Right hindlimb (tissue), 1 donor: ENCODE measurements at regions not wholly inside any gene's neighbourhood (a gene's known extent, or its start where the extent isn't known, plus 50 kb on each side); places are given as distances from the start of the nearest gene placed in this dataset.

Source experiments
- DNase-seq: peaks from one replicate; pipeline ENCODE4 v3.0.0-alpha.2; 2018

DNA sequence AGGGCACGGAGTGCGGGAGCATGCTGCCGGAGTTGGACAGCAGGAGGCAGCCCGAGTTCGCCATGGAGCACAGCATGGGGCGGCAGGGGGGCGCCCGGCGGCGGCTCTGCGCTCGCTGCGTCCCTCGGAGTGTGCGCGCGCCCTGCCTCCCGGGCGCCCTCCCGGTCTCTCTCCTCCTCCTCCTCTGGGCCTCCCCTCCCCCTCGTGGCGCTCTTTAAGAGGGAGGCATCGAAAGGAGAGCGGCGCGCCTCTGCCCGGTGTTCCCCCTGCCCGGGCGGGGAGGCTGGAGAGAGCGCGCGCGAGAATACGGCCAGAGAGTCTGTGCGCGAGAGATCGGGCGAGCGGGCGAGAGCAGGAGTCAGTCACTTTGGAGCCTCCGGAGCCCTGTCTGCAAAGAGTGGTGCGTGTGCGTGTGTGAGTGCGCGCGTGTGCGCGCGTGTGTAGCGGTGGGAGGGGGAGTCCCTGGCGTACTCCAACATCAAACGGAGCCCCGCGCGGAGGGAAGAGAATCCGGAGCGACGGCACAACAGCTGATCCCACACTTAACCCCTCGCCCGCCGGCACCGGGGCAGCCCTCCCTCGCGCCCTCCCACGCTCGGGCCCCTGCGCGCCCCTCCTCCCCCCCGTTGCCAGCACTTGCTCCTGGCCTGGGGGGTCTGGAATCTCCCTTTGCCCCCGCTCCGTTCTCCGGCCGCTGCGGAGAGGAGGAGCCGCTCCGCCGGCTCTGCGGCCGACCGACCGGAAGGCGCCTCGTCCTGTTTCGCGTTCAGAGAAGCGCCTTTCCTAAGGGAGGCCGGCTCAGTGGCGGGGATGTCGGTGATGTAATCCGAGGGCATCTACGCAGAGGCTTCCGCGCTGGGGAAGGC, 108.9 kb downstream of the ENGASE start:
- DNase-seq = no peak

DNA sequence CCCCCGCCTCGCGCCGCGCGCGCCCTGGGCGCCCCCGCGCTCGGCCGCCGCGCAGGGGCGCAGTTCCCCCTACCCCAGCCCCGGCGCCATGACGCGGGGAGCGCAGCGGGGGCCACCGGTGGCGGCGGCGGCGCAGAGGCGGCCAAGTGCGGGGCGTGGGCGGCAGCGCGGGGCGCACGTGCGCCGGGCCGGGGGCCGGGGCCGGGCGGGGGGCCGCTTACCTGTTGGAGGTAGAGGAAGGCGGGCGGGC, 108.3 kb downstream of the ENGASE start:
- DNase-seq = no peak

DNA sequence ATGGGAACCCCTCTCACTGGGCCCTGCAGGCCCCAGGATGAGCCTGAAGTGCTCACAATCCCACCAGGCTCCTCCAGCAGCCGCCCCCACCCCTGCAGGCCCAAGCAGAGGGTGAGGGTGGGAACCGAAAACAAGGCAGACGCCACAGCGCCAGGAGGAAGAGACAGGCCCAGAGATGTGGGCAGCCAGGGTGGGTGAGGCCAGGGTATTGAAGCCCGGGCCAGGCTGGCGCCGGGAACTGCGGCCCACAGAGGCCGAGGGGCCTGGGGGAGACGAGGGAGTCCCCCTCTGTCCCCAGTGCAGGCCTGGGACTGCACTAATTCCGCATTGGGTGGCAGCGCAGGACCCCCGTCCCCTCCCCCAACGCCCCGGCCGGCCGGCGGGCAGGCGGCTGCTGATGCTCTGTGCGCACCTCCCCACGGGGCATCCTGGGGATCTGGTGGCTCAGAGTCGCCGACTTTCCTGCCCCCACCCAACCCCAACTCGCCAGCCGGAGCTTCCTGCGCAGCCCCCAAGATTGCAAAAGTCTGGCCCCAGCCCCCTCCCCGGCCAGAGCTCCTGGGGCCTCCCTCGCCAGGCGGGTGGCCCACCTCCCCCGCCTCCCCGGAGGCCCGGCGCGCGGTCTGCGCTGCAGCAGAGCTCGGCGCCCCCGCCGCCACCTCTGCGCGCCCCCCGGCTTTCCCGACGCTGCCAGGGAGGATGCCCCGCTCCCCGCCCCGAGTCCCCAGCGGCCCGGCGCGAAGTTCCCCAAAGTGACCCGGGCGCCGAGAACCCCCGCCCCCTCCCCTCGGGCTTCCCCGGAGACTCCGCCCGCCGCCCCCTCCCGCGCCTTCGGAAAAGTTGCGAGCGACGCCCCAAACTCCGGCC, 107.8 kb downstream of the ENGASE start:
- no peak for DNase-seq

DNA sequence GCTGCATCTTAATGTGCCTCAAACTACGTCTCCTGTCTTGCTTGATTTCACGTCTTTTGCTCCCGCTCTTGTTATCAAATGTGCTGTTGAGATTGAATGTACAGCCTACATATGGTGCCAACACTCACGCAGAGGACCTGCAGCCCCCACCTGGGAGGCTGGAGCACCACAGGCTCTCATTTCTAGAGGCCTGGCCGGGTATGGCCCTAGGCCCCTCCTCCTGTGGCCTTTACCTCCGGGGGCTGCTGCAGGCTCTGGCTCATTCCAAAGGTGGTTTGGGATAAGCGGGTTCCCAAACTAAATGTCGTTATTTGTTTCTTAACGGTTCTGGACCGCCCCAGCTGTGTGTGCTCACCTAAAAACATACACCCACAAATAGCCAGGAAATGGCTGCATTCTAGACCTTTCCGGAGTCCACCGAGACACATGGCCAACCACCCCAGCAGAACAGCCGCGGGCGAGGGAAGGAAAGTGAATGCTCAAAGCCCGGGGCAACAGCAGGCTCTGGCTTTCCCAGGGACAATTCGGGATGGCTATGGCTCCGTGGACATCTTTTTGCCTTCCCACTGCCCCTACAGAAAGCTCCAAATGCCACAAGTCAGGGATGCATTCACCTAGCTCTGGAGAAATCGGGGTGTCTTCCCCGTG, 105.9 kb downstream of the ENGASE start:
- DNase-seq = no peak

DNA sequence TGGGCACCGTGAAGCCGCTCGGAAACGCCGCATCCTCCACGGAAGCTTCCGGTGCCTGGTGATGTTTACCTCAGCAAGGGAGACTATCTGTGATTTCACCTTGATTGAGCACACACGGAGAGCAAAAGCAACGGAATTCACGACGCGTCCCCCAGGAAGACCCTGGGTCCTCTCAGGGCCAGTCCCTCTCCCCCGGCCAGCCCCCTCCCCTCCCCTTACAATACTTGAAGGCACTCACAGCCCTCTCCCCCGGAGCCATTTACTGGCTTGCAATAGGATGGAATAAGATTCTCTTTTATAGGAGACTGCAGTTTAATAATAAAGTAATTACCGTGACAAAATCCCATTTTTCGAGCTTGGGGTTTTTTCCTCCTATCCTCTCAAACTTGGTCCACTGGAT, 104.7 kb downstream of the ENGASE start:
- no peak for DNase-seq

DNA sequence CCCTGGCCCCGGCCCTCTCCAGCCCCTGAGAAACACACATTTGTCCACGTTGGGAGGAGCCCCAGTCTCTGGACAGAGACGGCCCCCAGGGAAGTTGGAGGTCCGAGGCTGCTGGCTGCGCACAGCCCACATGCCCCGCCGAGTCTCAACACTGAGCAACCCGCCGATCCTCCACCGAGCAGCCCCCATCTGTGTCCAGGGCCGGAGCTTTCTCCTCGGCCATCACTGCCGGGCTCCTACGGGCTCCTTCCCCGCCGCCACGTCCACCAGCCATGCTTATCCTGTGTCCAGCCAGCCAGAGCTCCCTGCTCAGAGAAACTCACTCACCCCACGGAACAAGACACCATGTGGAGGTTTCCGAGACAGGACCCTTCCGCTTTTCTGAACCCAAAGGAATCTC, 103.3 kb downstream of the ENGASE start:
- no peak for DNase-seq

DNA sequence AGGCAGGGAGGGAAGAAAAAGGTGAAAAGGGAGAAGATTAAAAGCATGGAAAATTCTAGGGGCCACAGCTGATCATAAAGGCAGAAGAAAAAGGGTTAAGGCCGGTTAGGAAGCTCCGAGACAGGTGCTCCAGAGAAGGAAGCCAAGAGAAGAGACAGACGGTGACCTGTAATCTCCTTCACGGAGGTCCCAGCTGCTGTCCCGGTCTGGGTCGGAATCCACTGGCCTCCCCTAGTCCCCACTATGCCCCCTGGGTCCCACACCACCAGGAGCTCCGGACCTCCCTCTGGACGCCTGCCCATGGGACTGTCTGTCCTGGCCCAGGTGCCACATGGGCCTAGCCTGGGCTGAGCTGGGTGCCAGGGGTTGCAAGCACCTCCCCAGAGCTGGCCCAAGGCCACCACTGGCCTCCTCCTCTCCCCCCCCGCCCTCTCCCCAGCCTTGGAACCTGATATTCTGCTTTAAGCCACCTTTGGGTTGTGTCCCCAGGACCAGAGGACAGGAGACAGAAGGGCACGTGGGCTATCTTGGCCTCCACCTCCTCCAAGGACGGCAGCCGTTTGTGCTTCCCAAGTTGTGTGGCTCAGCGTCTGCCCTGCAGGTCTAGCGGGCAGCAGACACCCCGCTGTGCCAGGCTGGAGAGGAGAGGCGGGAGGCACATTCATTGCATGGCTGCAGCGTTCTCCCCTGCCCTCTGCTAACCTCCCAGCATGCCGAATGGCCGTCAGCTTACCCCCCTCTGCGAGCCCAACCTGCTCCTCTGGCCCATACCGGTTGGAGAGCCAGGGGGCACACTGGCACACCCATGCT, 102.4 kb downstream of the ENGASE start:
- DNase-seq = no peak

DNA sequence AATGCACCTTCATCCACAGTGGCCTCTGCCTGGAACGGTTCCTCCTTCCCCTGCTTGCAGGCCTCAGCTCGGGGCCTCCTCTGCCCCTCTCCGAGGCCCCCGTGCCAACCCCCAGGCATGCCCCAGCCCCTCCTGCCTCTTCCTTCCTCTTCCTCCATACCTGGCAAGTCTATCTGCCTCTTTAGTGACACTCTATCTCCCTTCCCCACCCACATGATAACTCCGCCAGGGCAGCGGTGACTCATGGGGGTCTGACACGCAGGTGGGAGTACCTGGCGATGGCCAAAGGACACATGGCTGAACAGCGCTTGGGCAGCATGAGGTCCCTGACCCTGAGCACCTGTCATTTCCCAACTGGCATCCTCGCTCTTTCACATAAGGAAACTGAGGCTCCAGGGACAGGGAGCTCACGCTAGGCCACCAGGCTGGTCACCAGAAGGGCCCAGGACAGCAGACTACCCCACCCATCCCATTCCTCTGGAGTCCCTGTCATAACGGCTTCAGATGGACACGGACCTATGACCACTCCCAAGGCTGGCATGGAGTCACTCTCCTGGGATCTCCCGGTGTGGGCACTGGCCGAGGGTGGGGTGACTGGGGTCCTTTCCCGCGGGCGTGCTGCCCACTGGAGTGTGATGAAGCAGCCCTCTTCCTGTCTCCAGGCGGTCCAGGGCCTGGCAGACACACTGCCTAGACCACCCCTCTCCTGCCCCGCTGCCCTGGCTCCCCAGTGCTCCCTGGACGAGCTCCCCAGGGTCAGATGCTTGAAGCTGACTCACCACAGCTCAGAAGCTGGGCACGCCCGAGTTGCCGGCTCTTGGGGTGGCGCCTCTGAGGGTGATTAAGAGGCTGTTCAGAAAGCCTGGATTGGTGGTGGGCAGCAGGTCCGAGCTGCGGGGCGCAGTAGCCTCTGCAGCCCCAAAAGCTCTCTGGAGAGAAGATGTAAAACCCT, 100.6 kb downstream of the ENGASE start:
- no peak for DNase-seq

DNA sequence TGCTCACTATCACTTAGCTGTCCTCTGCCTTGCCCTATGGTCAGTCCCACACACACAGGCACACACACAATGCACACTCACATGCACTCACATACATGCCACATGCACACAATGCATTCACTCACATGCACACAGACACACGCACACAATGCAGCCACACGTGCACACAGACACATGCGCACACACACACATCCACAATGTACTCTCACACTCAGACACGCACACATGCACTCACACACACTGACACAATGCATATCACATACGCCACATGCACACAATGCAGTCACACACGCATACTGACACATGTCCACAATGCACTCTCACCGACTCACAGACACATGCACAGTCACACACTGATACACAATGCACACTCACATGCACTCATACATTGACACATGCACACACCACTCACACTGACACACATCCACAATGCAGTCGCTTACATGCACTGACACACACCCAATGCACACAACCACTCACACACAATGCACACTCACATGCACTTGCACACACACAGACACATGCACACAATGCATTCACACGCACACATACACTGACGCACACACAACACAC, 99.7 kb downstream of the ENGASE start:
- no peak for DNase-seq

DNA sequence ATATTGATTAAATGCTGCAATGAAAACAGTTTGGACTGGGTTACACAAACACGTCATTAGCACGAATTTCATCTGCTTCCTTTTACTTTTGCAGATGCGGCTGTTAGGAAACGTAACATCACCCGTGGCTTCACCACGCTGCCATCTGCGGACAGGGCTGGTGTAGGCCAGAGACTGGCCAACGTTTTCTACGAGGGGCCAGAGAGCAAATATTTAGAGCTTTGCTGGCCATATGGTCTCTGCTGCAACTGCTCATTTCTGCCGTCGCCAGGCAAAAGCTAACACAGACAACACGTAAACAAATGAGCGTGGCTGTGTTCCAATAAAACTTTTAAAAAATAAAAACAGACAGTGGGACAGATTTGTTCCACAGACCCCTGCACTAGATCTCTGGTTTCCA, 96.6 kb downstream of the ENGASE start:
- DNase-seq = no peak

DNA sequence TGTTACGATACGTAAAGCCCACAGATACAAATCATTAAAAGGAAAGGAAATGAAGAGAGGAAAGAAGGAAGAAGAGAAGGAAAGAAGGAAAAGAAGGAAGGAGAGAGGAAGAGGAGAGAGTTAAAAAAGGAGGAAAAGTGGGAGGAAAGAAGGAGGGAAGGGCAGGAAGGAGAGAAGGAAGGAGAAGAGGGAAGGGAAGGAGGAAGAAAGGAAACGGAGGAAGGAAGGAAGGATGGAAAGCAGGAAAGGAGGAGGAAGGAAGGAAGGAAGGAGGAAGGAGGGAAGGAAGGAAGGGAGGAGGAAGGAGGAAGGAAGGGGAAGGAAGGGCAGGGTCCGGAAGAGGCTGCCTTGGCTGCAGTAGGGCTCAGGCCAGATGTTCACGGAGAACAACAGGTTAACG, 95.2 kb downstream of the ENGASE start:
- DNase-seq = no peak

DNA sequence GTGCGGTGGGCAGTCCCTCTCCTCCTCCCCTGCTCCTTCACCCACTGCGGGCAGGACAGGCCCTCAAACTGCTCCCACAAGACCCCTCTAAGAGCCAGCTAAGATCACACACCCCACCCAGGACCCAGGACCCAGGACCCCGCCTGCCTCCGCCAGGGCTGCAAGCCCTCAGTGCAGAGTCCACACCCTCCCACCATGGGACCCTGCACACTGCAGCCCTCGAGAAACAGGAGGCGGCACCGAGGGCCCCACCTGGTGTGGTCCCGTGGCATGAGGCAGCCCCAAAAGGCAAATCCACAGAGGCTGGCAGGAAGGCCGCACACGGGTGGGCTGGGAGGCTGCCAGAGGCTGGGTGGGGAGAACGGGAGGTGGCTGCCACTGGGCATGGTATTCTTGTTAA, 94.7 kb downstream of the ENGASE start:
- DNase-seq = no peak

DNA sequence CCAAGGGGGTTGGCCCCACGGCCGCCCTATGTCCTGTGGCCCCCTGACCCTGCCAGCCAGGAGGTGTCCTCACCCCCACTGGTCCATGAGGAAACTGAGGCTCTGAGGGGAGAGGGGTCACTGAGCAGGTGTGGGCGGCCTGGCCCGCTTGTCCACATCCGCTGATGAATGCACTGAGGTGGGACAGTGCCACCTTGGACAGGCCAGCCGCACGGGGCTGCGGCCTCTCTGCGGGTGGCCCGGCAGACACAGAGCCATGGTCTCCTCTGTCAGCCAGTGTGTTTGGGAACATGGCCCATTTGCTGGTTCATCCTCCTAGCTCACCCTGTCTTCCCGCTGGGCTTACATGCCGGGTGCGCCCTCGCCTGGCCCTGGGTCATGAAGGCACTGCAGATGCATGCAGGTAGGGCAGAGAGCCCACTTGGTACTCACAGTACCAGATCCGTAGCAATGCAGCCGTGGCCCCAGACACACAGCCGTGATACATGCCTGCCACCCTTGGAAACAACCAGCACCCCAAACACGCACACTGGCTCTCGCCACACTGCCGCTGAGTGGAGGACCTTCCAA, 93.9 kb downstream of the ENGASE start:
- no peak for DNase-seq

DNA sequence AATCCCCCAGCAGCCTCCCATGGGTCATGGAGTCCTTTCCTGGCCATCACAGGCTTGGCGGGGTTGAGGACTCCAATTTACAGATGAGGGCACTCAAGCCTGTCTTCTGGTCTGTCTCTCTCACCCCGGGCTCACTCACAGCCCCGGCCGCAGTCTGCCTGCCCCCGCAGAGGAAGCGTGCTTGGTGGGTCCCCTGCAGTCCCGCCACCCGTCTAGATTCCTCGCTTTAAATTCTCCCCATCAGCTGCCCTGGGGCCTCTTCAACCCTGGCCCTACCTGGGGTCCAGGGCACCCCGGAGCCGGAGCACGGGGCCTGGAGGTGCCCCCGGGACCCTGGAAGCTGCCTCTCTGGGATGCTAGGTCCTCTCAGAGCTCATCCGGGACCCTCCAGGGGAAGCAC, 92.9 kb downstream of the ENGASE start:
- DNase-seq = no peak

DNA sequence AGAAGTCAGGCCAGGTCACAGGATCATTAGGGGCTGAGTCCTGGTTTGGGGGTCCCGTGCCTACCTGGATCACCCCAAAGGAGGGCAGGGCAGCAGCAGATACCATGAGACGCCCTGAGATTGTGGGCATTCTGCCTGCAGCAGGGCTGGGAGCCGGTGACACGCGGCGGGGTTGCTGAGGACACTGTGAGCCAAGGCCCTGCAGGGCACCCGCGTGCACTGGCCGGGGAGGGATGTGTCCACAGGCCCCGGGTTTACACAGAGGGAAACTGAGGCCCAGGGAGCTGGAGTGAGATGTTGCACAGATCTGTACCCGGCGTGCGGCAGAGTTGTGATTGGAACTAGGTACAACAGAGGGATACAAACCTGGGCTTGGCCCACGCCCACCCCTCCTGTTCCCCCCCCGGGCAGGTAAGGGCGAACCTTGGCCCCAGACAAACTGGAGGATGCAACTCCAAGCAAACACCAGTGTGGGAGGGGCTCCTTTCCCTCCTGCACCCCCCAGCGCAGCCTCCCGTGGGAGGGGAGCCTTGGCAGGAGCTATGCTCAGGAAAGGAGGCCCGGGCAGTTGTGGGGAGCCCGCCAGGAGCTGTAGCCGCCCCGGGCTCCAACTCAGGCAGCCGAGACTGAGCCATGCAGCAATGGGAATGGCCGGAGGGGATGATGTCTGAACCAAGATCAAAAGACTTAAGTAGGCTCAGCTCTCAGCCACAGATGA, 91.3 kb downstream of the ENGASE start:
- no peak for DNase-seq

DNA sequence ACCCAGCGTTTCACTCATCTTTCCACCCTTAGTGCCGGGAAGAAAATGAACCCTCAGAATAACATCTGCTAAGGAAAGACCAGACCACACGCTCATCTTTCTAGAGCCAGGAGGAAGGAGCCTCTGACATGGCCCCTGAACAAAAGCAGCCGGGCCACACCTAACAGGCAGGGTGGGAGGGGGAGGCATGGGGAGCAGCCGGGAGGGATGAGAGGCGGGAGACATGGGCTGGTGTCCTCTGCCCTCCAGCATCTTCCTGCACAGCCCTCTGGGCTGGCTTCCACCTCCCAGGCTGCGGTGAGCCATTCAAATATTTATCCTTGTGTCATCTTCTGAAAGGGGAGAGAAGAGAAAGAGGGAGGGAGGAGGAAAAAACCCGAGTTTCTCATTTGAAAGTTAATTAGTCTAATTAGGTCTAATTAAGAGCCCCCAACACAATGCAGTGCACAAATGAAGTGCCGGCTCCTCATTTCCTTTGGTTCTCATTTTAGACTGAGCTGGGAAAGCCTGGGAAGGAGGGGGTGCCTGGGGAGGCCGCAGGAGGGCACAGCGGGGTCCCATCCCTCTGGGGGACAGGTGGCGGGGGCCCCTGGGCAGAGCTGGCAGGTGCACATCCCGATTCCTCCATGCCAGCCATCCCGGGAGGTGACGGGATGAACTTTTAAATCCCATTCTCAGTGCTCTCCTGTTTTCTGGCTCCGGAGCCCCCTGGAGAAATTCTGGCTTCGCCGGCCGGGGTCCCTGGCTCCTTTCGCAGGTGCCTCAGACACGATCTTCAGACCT, 90.5 kb downstream of the ENGASE start:
- DNase-seq = no peak

DNA sequence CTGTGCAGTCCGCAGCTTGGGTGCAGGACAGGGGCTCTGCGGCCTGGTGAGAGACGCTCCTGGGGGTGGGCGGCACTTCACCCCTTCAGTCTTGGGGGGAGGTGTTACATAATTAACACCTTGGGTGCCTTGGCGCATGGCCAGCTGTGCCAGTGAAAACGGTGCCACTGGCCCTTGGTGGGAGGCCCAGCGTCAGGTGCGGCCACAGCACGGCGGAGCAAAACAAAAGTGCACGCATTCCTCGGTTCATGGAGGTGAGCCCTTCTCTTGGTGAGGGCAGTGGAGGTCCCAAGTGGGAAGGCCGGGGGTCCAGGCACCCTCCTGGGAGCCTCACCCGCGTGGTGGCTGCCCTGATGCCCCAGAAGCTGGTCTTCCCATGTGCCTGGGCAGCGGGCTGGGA, 89.8 kb downstream of the ENGASE start:
- DNase-seq = no peak

DNA sequence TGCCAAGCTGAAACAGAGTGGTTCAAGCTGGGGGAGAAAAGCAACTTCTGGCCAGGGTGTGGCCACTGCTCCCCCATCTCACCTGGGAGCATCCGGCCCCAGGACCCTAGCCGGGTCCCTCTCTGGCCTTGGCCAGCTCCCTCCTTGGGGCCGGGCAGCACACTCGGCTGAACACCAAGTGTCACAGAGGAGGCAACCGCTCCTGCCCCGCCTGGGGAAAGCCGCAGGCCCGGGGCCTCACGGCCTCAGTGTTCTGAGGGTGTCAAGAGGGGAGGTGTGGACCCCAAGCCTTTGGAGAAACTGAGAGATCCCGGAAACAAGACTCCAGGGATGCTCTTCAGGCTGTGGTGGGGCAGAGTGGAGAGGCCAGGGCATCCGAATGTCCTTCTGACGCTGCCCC, 88.4 kb downstream of the ENGASE start:
- no peak for DNase-seq
